GM18868 (cell line): ENCODE measurements at regions not wholly inside any gene's neighbourhood (a gene's known extent, or its start where the extent isn't known, plus 50 kb on each side); places are given as distances from the start of the nearest gene placed in this dataset.
"Not testable (repeated sequence)": the region's sequence is repeated elsewhere in the genome, so short reads cannot be mapped to it uniquely, and the experiment has no call there.

ENCODE experiments used
- ATAC-seq: cut with Tn5 transposase; IDR thresholded peaks from one replicate; pipeline ENCODE4 v1.9.1; 2021; ENCODE audit warnings: mild to moderate bottlenecking, moderate library complexity; ENCODE audit not compliant: unreplicated experiment

- ATAC-seq: no peak
These were observed 147.9 kb upstream of the ABI3BP start for GRCh38 chr3:101141135-101141534.

- no peak for ATAC-seq
These were observed 145.6 kb upstream of the ABI3BP start for GRCh38 chr3:101138817-101139216.

GRCh38 chr3:101134331-101134730, 141.1 kb upstream of the ABI3BP start:
- ATAC-seq: no peak

GRCh38 chr3:101133652-101134051, 140.4 kb upstream of the ABI3BP start:
- peak; percentile 60 for ATAC-seq

- not testable (repeated sequence) for ATAC-seq
These were observed 140.0 kb upstream of the ABI3BP start for GRCh38 chr3:101133197-101133596.

- ATAC-seq: no peak
These were observed 138.5 kb upstream of the ABI3BP start for GRCh38 chr3:101131767-101132166.

- no peak for ATAC-seq
These were observed 135.6 kb upstream of the ABI3BP start for GRCh38 chr3:101128786-101129185.

- no peak for ATAC-seq
These were observed 134.8 kb upstream of the ABI3BP start for GRCh38 chr3:101128001-101128400.

GRCh38 chr3:101124125-101124524, 130.9 kb upstream of the ABI3BP start:
- ATAC-seq: no peak

GRCh38 chr3:101123081-101123480, 129.9 kb upstream of the ABI3BP start:
- no peak for ATAC-seq

GRCh38 chr3:101122681-101123080, 129.5 kb upstream of the ABI3BP start:
- ATAC-seq: no peak

- ATAC-seq: no peak
These were observed 126.8 kb upstream of the ABI3BP start for GRCh38 chr3:101120039-101120438.

- no peak for ATAC-seq
These were observed 126.3 kb upstream of the ABI3BP start for GRCh38 chr3:101119535-101119934.

GRCh38 chr3:101117980-101118379, 124.8 kb upstream of the ABI3BP start:
- no peak for ATAC-seq

- ATAC-seq: no peak
These were observed 124.2 kb upstream of the ABI3BP start for GRCh38 chr3:101117465-101117864.

- ATAC-seq: not testable (repeated sequence)
These were observed 117.1 kb upstream of the ABI3BP start for GRCh38 chr3:101110295-101110694.

GRCh38 chr3:101104321-101104720, 111.1 kb upstream of the ABI3BP start:
- ATAC-seq: no peak

GRCh38 chr3:101102678-101103296, 109.6 kb upstream of the ABI3BP start:
- ATAC-seq: no peak

GRCh38 chr3:101100361-101101009, 107.3 kb upstream of the ABI3BP start:
- ATAC-seq: no peak

GRCh38 chr3:101099791-101100190, 106.6 kb upstream of the ABI3BP start:
- no peak for ATAC-seq

GRCh38 chr3:101096444-101096843, 103.2 kb upstream of the ABI3BP start:
- ATAC-seq: no peak

GRCh38 chr3:101095693-101096430, 102.6 kb upstream of the ABI3BP start:
- ATAC-seq: no peak
